Frontal cortex (tissue), 3 donors: ENCODE measurements at regions not wholly inside any gene's neighbourhood (a gene's known extent, or its start where the extent isn't known, plus 50 kb on each side); places are given as distances from the start of the nearest gene placed in this dataset.
"Not testable (repeated sequence)": the region's sequence is repeated elsewhere in the genome, so short reads cannot be mapped to it uniquely, and the experiment has no call there.

ENCODE experiments used
- DNase-seq, 2 donors: peaks; one replicate each; pipeline ENCODE4 v3.0.0; 2012; ENCODE audit warnings: low spot score in 2 of 2
- FAIRE-seq: peaks from 2 replicates; lab custom pipeline; 2012; peaks lifted over from hg19 to GRCh38; lab: Jason Lieb, UNC
- donor health status: control.
- donor health status: control.
- donor health status: control.

- DNase-seq, result no peak
- FAIRE-seq, result no peak
Observed at GRCh38 chr4:164138521-164138920, 615.4 kb upstream of the SMIM31 start.

GRCh38 chr4:164139291-164139690, 614.6 kb upstream of the SMIM31 start:
- no peak for DNase-seq
- FAIRE-seq, result no peak

GRCh38 chr4:164141755-164142375, 612.1 kb upstream of the SMIM31 start:
- not testable (repeated sequence) for DNase-seq, FAIRE-seq

- DNase-seq (no peak), FAIRE-seq (no peak)
Observed at GRCh38 chr4:164154416-164154815, 599.5 kb upstream of the SMIM31 start.

GRCh38 chr4:164169591-164169990, 584.3 kb upstream of the SMIM31 start:
- DNase-seq (no peak), FAIRE-seq (no peak)

GRCh38 chr4:164177153-164177552, 576.8 kb upstream of the SMIM31 start:
- peak; percentile 33 for FAIRE-seq
- DNase-seq, result no peak

- no peak for DNase-seq
- FAIRE-seq, result no peak
Observed at GRCh38 chr4:164177753-164178152, 576.2 kb upstream of the SMIM31 start.

- no peak for FAIRE-seq
- no peak for DNase-seq
Observed at GRCh38 chr4:164188236-164188635, 565.7 kb upstream of the SMIM31 start.

GRCh38 chr4:164192844-164193243, 561.1 kb upstream of the SMIM31 start:
- DNase-seq, result no peak
- FAIRE-seq, result no peak

GRCh38 chr4:164193676-164194075, 560.3 kb upstream of the SMIM31 start:
- FAIRE-seq, result no peak
- no peak for DNase-seq

- DNase-seq (no peak), FAIRE-seq (no peak)
Observed at GRCh38 chr4:164197556-164197955, 556.4 kb upstream of the SMIM31 start.

- no peak for FAIRE-seq
- no peak for DNase-seq
Observed at GRCh38 chr4:164203476-164203875, 550.5 kb upstream of the SMIM31 start.

GRCh38 chr4:164204434-164204833, 549.5 kb upstream of the SMIM31 start:
- FAIRE-seq (no peak), DNase-seq (no peak)

GRCh38 chr4:164207460-164207859, 546.5 kb upstream of the SMIM31 start:
- no peak for FAIRE-seq
- DNase-seq, result no peak

GRCh38 chr4:164210377-164210776, 543.6 kb upstream of the SMIM31 start:
- no peak for FAIRE-seq
- no peak for DNase-seq

- DNase-seq (peak in 1 of 2 donors; percentile 4), FAIRE-seq (no peak)
Observed at GRCh38 chr4:164212134-164212533, 541.8 kb upstream of the SMIM31 start.

GRCh38 chr4:164212714-164213113, 541.2 kb upstream of the SMIM31 start:
- FAIRE-seq (no peak), DNase-seq (no peak)

- FAIRE-seq, result no peak
- DNase-seq, result no peak
Observed at GRCh38 chr4:164215113-164215741, 538.7 kb upstream of the SMIM31 start.

- FAIRE-seq (no peak), DNase-seq (no peak)
Observed at GRCh38 chr4:164221631-164222030, 532.3 kb upstream of the SMIM31 start.

- FAIRE-seq (no peak), DNase-seq (no peak)
Observed at GRCh38 chr4:164224871-164225270, 529.1 kb upstream of the SMIM31 start.

GRCh38 chr4:164229255-164229654, 524.7 kb upstream of the SMIM31 start:
- no peak for DNase-seq
- FAIRE-seq, result no peak

GRCh38 chr4:164239433-164239832, 514.5 kb upstream of the SMIM31 start:
- FAIRE-seq, result no peak
- no peak for DNase-seq
